Heart left ventricle (tissue), 16 donors: ENCODE measurements at regions not wholly inside any gene's neighbourhood (a gene's known extent, or its start where the extent isn't known, plus 50 kb on each side); places are given as distances from the start of the nearest gene placed in this dataset.

Source experiments
- ATAC-seq, 4 donors: fragments of 200-7000 bp; cut with Tn5 transposase; one replicate each; pipeline ENCODE4 v1.9.1; 2020 to 2022; ENCODE audit warnings: moderate library complexity in 4 of 4, mild to moderate bottlenecking in 3 of 4, moderate number of reproducible peaks in 1 of 4
- DNase-seq, 5 donors: peaks; one replicate each; pipeline ENCODE4 v3.0.0-alpha.2; 2020
- H3K27ac ChIP-seq, 12 donors: fragments of 200-600 bp; sonication (generic) in 4 of 12; one replicate each; pipeline versions ENCODE4 v1.5.0 to v1.8.0; 2016 to 2022; ENCODE audit warnings: mild to moderate bottlenecking in 2 of 12
- H3K27me3 ChIP-seq, 9 donors: fragments of 200-600 bp; sonication (generic) in 2 of 9; one replicate each; pipeline versions ENCODE4 v1.5.1 to v1.8.0; 2016 to 2022; ENCODE audit warnings: mild to moderate bottlenecking in 3 of 9
- H3K36me3 ChIP-seq, 9 donors: fragments of 200-600 bp; sonication (generic) in 2 of 9; one replicate each; pipeline versions ENCODE4 v1.5.0 to v1.8.0; 2018 to 2022; ENCODE audit warnings: mild to moderate bottlenecking in 2 of 9
- H3K4me1 ChIP-seq, 12 donors: fragments of 200-600 bp; sonication (generic) in 4 of 12; one replicate each; pipeline versions ENCODE4 v1.5.0 to v1.8.0; 2016 to 2022; ENCODE audit warnings: mild to moderate bottlenecking in 3 of 12
- H3K4me3 ChIP-seq, 12 donors: fragments of 200-600 bp; sonication (generic) in 4 of 12; one replicate each; pipeline versions ENCODE4 v1.5.0 to v1.8.0; 2017 to 2022; ENCODE audit warnings: mild to moderate bottlenecking in 9 of 12, moderate library complexity in 4 of 12
- H3K9me3 ChIP-seq, 12 donors: fragments of 200-600 bp; sonication (generic) in 4 of 12; one replicate each; pipeline versions ENCODE4 v1.5.0 to v1.8.0; 2016 to 2022; ENCODE audit warnings: mild to moderate bottlenecking in 1 of 12
- POLR2A ChIP-seq, 2 donors: fragments of 450-650 bp; IDR thresholded peaks; one replicate each; pipeline ENCODE4 v1.6.1; 2017; ENCODE audit warnings: antibody characterized with exemption in 2 of 2, mild to moderate bottlenecking in 2 of 2, moderate library complexity in 2 of 2
- WGBS, 4 donors: extraction: QIAGEN DNeasy Blood & Tissue Kit in 2 of 4; methylation state at CpG; one replicate each; pipeline versions ENCODE4 v1.1.5 to v1.1.7; 2013 to 2018; 5-methylcytosine and 5-hydroxymethylcytosine counted together
- intact Hi-C, 10 donors: fragments of 100-400 bp; cut with DNase I; formaldehyde crosslinking; loops; one replicate each; pipeline versions ENCODE4 v1.11.1 to v1.14.2; 2022
- TF ChIP-seq, protein P1 (sequence below), 12 donors: fragments of 200-600 bp; sonication (generic) in 4 of 12; IDR thresholded peaks; one replicate each; pipeline versions ENCODE4 v1.5.0 to v1.8.0; 2018 to 2022; ENCODE audit warnings: antibody characterized with exemption in 12 of 12, mild to moderate bottlenecking in 5 of 12
- donor health status: ischemic (EF 13 %, LVEDD 7.1; RV severe dilation, severe dysfunction).
- donor health status: healthy with polysubstance abuse.
- donor health status: DM: no; HTN: yes; CAD: no.
- donor health status: DM: no; HTN: no; CAD: no.
- donor health status: ischemic (EF 25% LVEDD 6.9; RV normal size, moderate dysfunction).
- donor health status: ischemic (EF 25% LVEDD 5.7; RV mildly dilated, moderate dysfunction).
- donor health status: healthy.
- donor health status: DM: yes; HTN: yes; CAD: no.
- donor health status: ischemic (EF 35%, LVEDD 5.7; RV mildly dilated, moderate dysfunction).
- donor health status: nonischemic (EF 11% LVEDD 7.7; RV severe dilation, severe dysfunction).
- donor health status: DM: yes; HTN: yes; CAD: no.
- donor health status: PGD.
- donor health status: ischemic (EF 29% LVEDD 5.4; RV normal size, mild dysfunction).
- donor health status: nonischemic (EF 23%, LVEDD 6.1; RV moderate dilation, normal function).

DNA sequence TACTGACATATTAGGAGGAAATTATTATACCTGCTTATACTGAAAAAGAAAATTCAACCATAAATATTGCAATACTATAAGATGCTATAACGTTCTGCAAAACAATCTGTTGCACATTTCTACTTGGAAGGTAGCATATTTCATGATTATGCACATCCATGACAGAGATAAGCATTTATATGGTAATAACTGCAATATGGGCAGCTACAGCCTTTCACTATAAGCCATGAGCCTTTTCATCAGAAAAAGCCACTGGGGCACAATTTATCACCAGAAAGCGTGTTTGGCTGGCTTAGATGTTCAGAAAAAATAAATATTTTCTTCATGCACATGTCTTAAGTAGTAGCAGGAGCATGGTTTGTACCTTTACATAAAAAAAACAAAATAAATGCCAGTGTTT lies 340.7 kb downstream of the GALC start:
- Histone ChIP-seq H3K4me1 (no peaks in the 10 kb centered on the region), H3K36me3 (no peaks in the 10 kb centered on the region), H3K4me3 (no peak overlapping the region), H3K27ac (no peak overlapping the region), H3K27me3 (no peaks in the 10 kb centered on the region), H3K9me3 (peaks cover 0 to 19% (median 5%) of the 10 kb centered on the region in 12 donors)
- intact Hi-C loops, result no loop called here
- 69 to 79% (median 73%) methylated on average over 2 of the region's 2 CpGs for WGBS, 4 donors
- TF ChIP-seq, protein P1, sequence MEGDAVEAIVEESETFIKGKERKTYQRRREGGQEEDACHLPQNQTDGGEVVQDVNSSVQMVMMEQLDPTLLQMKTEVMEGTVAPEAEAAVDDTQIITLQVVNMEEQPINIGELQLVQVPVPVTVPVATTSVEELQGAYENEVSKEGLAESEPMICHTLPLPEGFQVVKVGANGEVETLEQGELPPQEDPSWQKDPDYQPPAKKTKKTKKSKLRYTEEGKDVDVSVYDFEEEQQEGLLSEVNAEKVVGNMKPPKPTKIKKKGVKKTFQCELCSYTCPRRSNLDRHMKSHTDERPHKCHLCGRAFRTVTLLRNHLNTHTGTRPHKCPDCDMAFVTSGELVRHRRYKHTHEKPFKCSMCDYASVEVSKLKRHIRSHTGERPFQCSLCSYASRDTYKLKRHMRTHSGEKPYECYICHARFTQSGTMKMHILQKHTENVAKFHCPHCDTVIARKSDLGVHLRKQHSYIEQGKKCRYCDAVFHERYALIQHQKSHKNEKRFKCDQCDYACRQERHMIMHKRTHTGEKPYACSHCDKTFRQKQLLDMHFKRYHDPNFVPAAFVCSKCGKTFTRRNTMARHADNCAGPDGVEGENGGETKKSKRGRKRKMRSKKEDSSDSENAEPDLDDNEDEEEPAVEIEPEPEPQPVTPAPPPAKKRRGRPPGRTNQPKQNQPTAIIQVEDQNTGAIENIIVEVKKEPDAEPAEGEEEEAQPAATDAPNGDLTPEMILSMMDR (IDR thresholded peaks at IDR 0.05), result no peak
- TF ChIP-seq POLR2A (IDR thresholded peaks at IDR 0.05), result no peak
- no peak for DNase-seq
- ATAC-seq, result no peak

DNA sequence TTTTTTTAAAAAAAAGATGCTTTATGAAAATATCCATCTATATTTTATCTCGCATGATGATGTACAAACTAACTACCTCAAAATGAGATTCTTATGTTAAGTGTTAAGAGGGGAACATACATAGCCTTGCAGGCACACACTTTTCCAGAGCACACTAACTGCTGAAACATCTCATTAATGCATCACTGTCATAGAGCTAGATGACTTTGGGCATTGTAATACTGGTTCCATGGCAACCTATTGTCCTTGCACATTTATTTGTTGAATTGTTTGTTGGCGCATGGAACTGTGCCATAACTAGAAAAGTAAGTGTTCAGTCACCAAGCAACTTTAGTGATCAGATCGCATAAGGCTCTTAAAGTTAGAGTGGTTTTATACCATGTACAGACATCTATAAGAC lies 348.3 kb downstream of the GALC start:
- no peak for DNase-seq
- no peaks in the 10 kb centered on the region for H3K36me3 ChIP-seq
- no peaks in the 10 kb centered on the region for H3K27me3 ChIP-seq
- no peak overlapping the region for H3K4me3 ChIP-seq
- no peak overlapping the region for H3K27ac ChIP-seq
- no peak for TF ChIP-seq POLR2A (IDR thresholded peaks at IDR 0.05)
- TF ChIP-seq, protein P1 (IDR thresholded peaks at IDR 0.05), result no peak
- ATAC-seq, result no peak
- intact Hi-C loops, result no loop called here
- 91 to 95% (median 93%) methylated on average over 3 of the region's 3 CpGs for WGBS, 4 donors
- no peaks in the 10 kb centered on the region for H3K4me1 ChIP-seq
- peaks cover 0 to 12% (median 3%) of the 10 kb centered on the region in 12 donors for H3K9me3 ChIP-seq

DNA sequence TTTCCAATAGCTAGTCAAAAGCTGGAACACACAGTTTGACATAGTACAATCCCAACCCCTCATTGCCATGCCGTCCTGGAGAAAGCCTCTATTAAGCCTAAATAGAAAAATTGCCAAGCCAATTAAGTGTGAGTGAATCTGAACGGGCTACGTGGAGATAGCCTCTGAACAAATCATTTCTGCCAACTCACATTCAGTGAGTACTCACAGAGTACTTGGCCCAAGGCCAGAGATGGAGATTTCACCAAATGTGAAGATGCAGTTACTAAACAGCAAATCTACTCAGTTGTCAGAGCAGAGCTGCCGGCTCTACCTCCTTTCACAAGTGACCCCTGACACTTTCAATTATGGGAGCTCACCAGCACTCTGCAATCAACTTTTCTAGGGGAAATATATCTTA lies 350.0 kb downstream of the GALC start:
- 13 to 28% (median 23%) methylated on average over 4 of the region's 4 CpGs for WGBS, 4 donors
- no peak overlapping the region for H3K27ac ChIP-seq
- no peaks in the 10 kb centered on the region for H3K36me3 ChIP-seq
- no peaks in the 10 kb centered on the region for H3K9me3 ChIP-seq
- no peak overlapping the region for H3K4me3 ChIP-seq
- intact Hi-C loops, result no loop called here
- no peaks in the 10 kb centered on the region for H3K27me3 ChIP-seq
- ATAC-seq (no peak), DNase-seq (peak in 1 of 5 donors; percentile 37)
- TF ChIP-seq, protein P1 (IDR thresholded peaks at IDR 0.05), result no peak
- TF ChIP-seq POLR2A (IDR thresholded peaks at IDR 0.05), result no peak
- H3K4me1 ChIP-seq, result no peaks in the 10 kb centered on the region

DNA sequence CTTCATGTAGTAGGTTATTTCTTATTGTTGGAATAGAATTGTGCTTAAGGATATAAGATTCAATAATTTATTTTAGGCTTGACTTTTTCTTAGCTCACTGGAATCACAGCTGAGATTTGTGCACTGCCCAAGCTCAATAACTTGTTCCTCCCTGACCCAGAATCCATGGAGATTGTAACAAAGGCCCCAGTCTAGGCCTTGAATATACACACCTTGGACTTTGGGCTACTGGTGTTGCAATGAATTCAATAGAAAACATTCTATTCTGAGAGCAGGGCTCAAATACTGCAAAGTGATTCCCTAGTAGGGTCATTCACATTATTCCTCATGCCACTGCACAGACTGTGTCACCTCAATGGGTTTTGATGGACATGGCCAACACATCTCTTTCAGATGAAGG lies 352.4 kb downstream of the GALC start:
- Histone ChIP-seq H3K9me3 (no peaks in the 10 kb centered on the region), H3K27ac (no peak overlapping the region), H3K4me1 (peaks cover 0 to 4% (median 0%) of the 10 kb centered on the region in 12 donors), H3K4me3 (no peak overlapping the region), H3K36me3 (no peaks in the 10 kb centered on the region), H3K27me3 (no peaks in the 10 kb centered on the region)
- DNase-seq (no peak), ATAC-seq (no peak)
- TF ChIP-seq POLR2A (IDR thresholded peaks at IDR 0.05), result no peak
- TF ChIP-seq, protein P1 (IDR thresholded peaks at IDR 0.05), result no peak
- intact Hi-C loops, result no loop called here
